ENCODE measurements at regions not wholly inside any gene's neighbourhood (a gene's known extent, or its start where the extent isn't known, plus 50 kb on each side); places are given as distances from the start of the nearest gene placed in this dataset.

DNA sequence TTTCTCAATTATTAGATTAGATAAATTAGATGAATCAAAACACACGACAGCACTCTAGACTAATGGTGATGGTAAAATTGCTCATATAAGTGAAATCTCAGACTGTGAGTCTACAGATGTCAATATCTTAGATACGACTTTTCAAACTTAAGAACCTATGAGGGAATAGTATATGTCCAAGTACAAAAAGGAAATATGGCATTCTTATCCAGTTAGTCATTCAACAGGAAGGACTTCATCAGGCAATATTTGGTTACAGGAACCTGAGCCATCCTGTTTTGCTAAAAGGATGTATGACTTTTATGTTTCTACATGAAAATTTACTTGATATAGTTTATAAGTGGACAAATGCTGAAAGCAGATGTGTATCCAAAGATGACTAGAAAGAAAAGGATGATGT, 107.0 kb downstream of the CT47B1 start:
- Mint-ChIP-seq H3K9me3 (ENCODE audit: low read depth) (peaks cover 5% of the 10 kb centered on the region), H3K27me3 (ENCODE audit: low read depth) (no peaks in the 10 kb centered on the region), H3K4me1 (ENCODE audit: low read depth) (peaks cover 6% of the 10 kb centered on the region), H3K36me3 (ENCODE audit: low read depth) (no peaks in the 10 kb centered on the region), H3K27ac (ENCODE audit: unreplicated experiment) (no peak overlapping the region), H3K4me3 (ENCODE audit: unreplicated experiment) (no peak overlapping the region)
- DNase-seq (ENCODE audit: low spot score), result no peak
- TF ChIP-seq, protein P1, sequence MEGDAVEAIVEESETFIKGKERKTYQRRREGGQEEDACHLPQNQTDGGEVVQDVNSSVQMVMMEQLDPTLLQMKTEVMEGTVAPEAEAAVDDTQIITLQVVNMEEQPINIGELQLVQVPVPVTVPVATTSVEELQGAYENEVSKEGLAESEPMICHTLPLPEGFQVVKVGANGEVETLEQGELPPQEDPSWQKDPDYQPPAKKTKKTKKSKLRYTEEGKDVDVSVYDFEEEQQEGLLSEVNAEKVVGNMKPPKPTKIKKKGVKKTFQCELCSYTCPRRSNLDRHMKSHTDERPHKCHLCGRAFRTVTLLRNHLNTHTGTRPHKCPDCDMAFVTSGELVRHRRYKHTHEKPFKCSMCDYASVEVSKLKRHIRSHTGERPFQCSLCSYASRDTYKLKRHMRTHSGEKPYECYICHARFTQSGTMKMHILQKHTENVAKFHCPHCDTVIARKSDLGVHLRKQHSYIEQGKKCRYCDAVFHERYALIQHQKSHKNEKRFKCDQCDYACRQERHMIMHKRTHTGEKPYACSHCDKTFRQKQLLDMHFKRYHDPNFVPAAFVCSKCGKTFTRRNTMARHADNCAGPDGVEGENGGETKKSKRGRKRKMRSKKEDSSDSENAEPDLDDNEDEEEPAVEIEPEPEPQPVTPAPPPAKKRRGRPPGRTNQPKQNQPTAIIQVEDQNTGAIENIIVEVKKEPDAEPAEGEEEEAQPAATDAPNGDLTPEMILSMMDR (IDR thresholded peaks at IDR 0.05), result no peak

DNA sequence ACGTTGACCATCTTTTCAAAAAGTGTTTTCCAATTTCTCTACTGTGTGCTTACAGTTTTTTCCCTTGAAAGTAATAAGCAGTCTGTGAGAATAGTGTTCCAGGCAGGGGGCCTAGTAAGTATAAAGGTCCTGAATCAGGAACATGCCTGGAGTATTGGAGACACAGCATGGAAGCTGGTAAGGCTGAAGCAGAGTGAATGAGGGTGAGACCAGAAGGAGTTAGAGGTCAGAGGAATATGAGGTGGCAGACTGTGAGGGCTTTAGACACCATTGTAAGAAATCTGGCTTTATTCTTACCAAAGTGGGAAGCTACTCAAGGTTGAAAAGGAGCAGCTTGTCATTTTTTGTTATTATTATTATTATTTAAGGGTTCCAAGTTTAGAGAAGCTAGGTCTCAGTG, 107.4 kb downstream of the CT47B1 start:
- Mint-ChIP-seq H3K4me3 (ENCODE audit: unreplicated experiment) (no peak overlapping the region), H3K4me1 (ENCODE audit: low read depth) (peaks cover 6% of the 10 kb centered on the region), H3K27me3 (ENCODE audit: low read depth) (no peaks in the 10 kb centered on the region), H3K9me3 (ENCODE audit: low read depth) (peaks cover 3% of the 10 kb centered on the region), H3K27ac (ENCODE audit: unreplicated experiment) (no peak overlapping the region), H3K36me3 (ENCODE audit: low read depth) (no peaks in the 10 kb centered on the region)
- DNase-seq (ENCODE audit: low spot score), result no peak
- TF ChIP-seq, protein P1 (IDR thresholded peaks at IDR 0.05), result no peak

DNA sequence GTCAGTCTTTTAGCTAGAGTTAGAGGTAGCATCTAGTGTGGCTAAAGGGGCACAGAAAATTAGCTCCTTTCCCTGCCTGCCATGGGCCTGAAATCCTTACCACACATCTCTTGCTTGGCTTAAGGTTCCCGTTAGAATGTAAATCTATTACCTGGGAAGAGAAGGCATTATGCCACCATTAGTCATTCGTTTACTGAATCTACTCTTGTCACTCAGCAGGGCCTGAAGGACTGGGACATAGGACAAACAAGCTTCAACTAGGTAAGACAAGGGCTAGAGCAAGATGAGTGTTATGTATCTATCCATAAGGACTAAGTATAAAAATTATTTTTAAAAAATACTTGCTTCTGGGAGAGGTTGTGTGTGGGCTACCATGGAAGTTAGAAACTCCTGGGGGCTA, 112.4 kb downstream of the CT47B1 start:
- no peaks in the 10 kb centered on the region for H3K9me3 Mint-ChIP-seq (ENCODE audit: low read depth)
- no peak overlapping the region for H3K4me3 Mint-ChIP-seq (ENCODE audit: unreplicated experiment)
- no peaks in the 10 kb centered on the region for H3K4me1 Mint-ChIP-seq (ENCODE audit: low read depth)
- H3K27ac Mint-ChIP-seq (ENCODE audit: unreplicated experiment), result no peak overlapping the region
- no peaks in the 10 kb centered on the region for H3K36me3 Mint-ChIP-seq (ENCODE audit: low read depth)
- no peak for DNase-seq (ENCODE audit: low spot score)
- no peaks in the 10 kb centered on the region for H3K27me3 Mint-ChIP-seq (ENCODE audit: low read depth)
- TF ChIP-seq, protein P1 (IDR thresholded peaks at IDR 0.05), result no peak

DNA sequence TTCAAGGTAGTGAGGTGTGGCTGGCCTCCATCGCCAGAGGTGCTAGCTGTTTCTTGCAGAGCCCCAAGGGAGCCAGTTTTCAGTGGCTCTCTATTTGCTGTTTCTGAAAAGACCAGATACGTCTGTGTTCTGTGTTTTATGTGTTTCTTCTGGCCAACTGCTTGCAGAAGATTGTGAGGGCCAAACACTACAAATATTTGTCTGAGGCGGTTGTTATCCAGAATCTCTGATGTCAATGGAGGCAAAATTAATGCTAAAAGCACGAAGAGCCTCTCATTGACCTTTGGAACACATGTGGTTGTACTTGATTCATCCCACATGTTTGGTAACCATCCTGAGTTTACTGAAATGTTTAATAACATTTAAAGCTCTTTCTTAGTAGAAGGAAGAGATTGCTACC, 113.9 kb downstream of the CT47B1 start:
- no peaks in the 10 kb centered on the region for H3K4me1 Mint-ChIP-seq (ENCODE audit: low read depth)
- H3K4me3 Mint-ChIP-seq (ENCODE audit: unreplicated experiment), result no peak overlapping the region
- no peak for DNase-seq (ENCODE audit: low spot score)
- H3K36me3 Mint-ChIP-seq (ENCODE audit: low read depth), result no peaks in the 10 kb centered on the region
- TF ChIP-seq, protein P1 (IDR thresholded peaks at IDR 0.05), result no peak
- H3K27me3 Mint-ChIP-seq (ENCODE audit: low read depth), result no peaks in the 10 kb centered on the region
- H3K9me3 Mint-ChIP-seq (ENCODE audit: low read depth), result peaks cover 5% of the 10 kb centered on the region
- H3K27ac Mint-ChIP-seq (ENCODE audit: unreplicated experiment), result no peak overlapping the region

DNA sequence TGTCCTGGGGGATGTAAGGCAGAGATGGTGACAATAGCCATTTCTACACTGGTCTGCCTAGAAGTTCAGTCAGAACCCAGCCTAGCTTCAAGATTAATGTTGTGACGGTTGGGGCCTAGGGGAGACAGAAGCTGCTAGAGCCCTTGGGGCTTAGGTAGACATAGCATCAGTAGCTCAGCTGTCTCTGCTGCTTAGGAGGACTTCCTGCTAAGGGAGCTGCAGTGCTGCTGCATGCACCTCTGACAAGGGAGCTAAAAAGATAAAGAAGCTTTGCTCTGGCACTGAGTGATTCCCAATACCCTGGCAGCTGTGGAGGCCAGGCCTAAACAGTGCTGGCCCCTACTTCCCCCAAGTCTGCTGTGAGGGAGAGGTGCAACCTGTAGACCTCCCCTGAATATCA, 116.0 kb downstream of the CT47B1 start:
- H3K27ac Mint-ChIP-seq (ENCODE audit: unreplicated experiment), result no peak overlapping the region
- no peaks in the 10 kb centered on the region for H3K36me3 Mint-ChIP-seq (ENCODE audit: low read depth)
- no peaks in the 10 kb centered on the region for H3K4me1 Mint-ChIP-seq (ENCODE audit: low read depth)
- no peak for DNase-seq (ENCODE audit: low spot score)
- H3K9me3 Mint-ChIP-seq (ENCODE audit: low read depth), result peaks cover 5% of the 10 kb centered on the region
- no peak overlapping the region for H3K4me3 Mint-ChIP-seq (ENCODE audit: unreplicated experiment)
- H3K27me3 Mint-ChIP-seq (ENCODE audit: low read depth), result no peaks in the 10 kb centered on the region
- TF ChIP-seq, protein P1 (IDR thresholded peaks at IDR 0.05), result no peak

Data from chondrocyte (in vitro differentiated cells).